Liver (tissue), 3 donors: ENCODE measurements at regions not wholly inside any gene's neighbourhood (a gene's known extent, or its start where the extent isn't known, plus 50 kb on each side); places are given as distances from the start of the nearest gene placed in this dataset.

Source experiments
- EGR1 ChIP-seq, 2 donors: IDR thresholded peaks; 2 replicates each; pipeline ENCODE4 v1.6.1; 2016 to 2018; ENCODE audit warnings: antibody characterized with exemption in 2 of 2, low read depth in 2 of 2
- GABPA ChIP-seq, 2 donors: IDR thresholded peaks in 1 of 2; conservative IDR thresholded peaks in 1 of 2; 2 replicates each; pipeline ENCODE4 v1.6.1; 2016; ENCODE audit warnings: antibody characterized with exemption in 2 of 2, mild to moderate bottlenecking in 1 of 2, moderate library complexity in 1 of 2
- SP1 ChIP-seq: IDR thresholded peaks from 2 replicates; pipeline ENCODE4 v1.6.1; 2018; ENCODE audit warnings: antibody characterized with exemption, mild to moderate bottlenecking
- YY1 ChIP-seq: IDR thresholded peaks from 2 replicates; pipeline ENCODE4 v1.6.1; 2016; ENCODE audit warnings: antibody characterized with exemption, mild to moderate bottlenecking
- TF ChIP-seq, protein P1 (sequence below): fragments of 150-350 bp; IDR thresholded peaks from 2 replicates; pipeline ENCODE4 v1.5.1; 2017; ENCODE audit warnings: improper control_type of control experiment, low read depth, low read length; ENCODE audit not compliant: missing input control
- TF ChIP-seq, protein P2 (sequence below): IDR thresholded peaks from 2 replicates; pipeline ENCODE4 v1.6.1; 2016; ENCODE audit warnings: antibody characterized with exemption, mild to moderate bottlenecking
- donor health status: healthy.
- donor health status: healthy.

DNA sequence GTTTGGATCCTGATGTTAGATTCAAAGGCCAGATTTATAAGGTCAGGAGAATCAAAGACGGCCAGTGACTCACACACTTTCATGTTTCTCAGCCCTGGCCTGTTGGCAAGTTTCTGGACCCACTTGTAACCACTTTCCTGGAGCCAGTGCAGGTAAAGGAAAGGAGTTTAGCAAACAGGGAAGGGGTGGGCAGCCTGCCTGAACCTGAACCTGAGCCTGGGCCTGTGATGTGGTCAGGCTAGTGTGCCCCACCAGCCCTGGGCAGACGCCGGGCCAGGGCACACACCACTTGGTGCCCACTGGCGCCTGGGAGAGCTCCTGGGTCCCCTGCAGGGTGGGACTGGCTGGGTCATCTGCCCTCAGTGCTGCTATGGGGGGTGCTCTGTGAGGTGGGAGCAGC is 100.5 kb upstream of the SPRED2 start:
- TF ChIP-seq, protein P1, sequence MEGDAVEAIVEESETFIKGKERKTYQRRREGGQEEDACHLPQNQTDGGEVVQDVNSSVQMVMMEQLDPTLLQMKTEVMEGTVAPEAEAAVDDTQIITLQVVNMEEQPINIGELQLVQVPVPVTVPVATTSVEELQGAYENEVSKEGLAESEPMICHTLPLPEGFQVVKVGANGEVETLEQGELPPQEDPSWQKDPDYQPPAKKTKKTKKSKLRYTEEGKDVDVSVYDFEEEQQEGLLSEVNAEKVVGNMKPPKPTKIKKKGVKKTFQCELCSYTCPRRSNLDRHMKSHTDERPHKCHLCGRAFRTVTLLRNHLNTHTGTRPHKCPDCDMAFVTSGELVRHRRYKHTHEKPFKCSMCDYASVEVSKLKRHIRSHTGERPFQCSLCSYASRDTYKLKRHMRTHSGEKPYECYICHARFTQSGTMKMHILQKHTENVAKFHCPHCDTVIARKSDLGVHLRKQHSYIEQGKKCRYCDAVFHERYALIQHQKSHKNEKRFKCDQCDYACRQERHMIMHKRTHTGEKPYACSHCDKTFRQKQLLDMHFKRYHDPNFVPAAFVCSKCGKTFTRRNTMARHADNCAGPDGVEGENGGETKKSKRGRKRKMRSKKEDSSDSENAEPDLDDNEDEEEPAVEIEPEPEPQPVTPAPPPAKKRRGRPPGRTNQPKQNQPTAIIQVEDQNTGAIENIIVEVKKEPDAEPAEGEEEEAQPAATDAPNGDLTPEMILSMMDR, result no peak
- TF ChIP-seq SP1 (no peak), EGR1 (IDR thresholded peaks at IDR 0.05; ENCODE audit: low read depth in 2 of 2) (no peak), YY1 (no peak), GABPA (IDR thresholded peaks at IDR 0.05 in 1 of 2, conservative IDR thresholded peaks at IDR 0.05 in 1 of 2) (no peak)
- TF ChIP-seq, protein P2, sequence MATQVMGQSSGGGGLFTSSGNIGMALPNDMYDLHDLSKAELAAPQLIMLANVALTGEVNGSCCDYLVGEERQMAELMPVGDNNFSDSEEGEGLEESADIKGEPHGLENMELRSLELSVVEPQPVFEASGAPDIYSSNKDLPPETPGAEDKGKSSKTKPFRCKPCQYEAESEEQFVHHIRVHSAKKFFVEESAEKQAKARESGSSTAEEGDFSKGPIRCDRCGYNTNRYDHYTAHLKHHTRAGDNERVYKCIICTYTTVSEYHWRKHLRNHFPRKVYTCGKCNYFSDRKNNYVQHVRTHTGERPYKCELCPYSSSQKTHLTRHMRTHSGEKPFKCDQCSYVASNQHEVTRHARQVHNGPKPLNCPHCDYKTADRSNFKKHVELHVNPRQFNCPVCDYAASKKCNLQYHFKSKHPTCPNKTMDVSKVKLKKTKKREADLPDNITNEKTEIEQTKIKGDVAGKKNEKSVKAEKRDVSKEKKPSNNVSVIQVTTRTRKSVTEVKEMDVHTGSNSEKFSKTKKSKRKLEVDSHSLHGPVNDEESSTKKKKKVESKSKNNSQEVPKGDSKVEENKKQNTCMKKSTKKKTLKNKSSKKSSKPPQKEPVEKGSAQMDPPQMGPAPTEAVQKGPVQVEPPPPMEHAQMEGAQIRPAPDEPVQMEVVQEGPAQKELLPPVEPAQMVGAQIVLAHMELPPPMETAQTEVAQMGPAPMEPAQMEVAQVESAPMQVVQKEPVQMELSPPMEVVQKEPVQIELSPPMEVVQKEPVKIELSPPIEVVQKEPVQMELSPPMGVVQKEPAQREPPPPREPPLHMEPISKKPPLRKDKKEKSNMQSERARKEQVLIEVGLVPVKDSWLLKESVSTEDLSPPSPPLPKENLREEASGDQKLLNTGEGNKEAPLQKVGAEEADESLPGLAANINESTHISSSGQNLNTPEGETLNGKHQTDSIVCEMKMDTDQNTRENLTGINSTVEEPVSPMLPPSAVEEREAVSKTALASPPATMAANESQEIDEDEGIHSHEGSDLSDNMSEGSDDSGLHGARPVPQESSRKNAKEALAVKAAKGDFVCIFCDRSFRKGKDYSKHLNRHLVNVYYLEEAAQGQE, result no peak
